CD4-positive, alpha-beta memory T cell (primary cell): ENCODE measurements at regions not wholly inside any gene's neighbourhood (a gene's known extent, or its start where the extent isn't known, plus 50 kb on each side); places are given as distances from the start of the nearest gene placed in this dataset.
A peak's percentile ranks its signal among the peaks of the same experiment; 100 is the strongest.

Experiments used
- CTCF ChIA-PET: fragments of 350-600 bp; sonication (Branson Sonifier 250); formaldehyde crosslinking; loops from one replicate; lab custom pipeline; 2021; ENCODE audit warnings: inconsistent platforms; ENCODE audit not compliant: partially characterized antibody; lab: Charles Lee
- POLR2A ChIA-PET: fragments of 350-600 bp; sonication (Branson Sonifier 250); formaldehyde crosslinking; loops from one replicate; lab custom pipeline; 2021; ENCODE audit not compliant: partially characterized antibody; lab: Charles Lee
- DNase-seq, 5 donors: peaks; one replicate each; pipeline versions ENCODE4 v3.0.0 to v3.0.0-alpha.2; 2020 to 2022; ENCODE audit warnings: mixed read lengths in 1 of 5
- H3K27ac ChIP-seq: one replicate; pipeline ENCODE4 v1.7.0; 2013; ENCODE audit warnings: low read depth, low read length
- H3K27me3 ChIP-seq: 2 replicates; pipeline ENCODE4 v1.7.0; 2013; ENCODE audit warnings: mild to moderate bottlenecking, low read length, moderate library complexity; ENCODE audit not compliant: insufficient read depth
- H3K36me3 ChIP-seq: 2 replicates; pipeline ENCODE4 v1.7.0; 2013; ENCODE audit warnings: mild to moderate bottlenecking, low read length, moderate library complexity; ENCODE audit not compliant: insufficient read depth
- H3K4me1 ChIP-seq: 2 replicates; pipeline ENCODE4 v1.7.0; 2013; ENCODE audit warnings: mild to moderate bottlenecking, low read length, moderate library complexity; ENCODE audit not compliant: insufficient read depth
- H3K4me3 ChIP-seq, 2 donors: one replicate each; pipeline ENCODE4 v1.7.0; 2013; ENCODE audit warnings: low read length in 2 of 2, mild to moderate bottlenecking in 1 of 2
- H3K9me3 ChIP-seq, 2 donors: one replicate each; pipeline ENCODE4 v1.7.0; 2013; ENCODE audit warnings: low read length in 2 of 2, control low read depth in 1 of 2; ENCODE audit not compliant: control insufficient read depth in 1 of 2
- H3K27ac Mint-ChIP-seq, 7 donors: one replicate each; pipeline ENCODE4 v1.8.0; 2020 to 2021; ENCODE audit warnings: mixed read lengths in 7 of 7, mild to moderate bottlenecking in 6 of 7, inconsistent platforms in 3 of 7, moderate library complexity in 3 of 7
- H3K27me3 Mint-ChIP-seq, 2 donors: one replicate each; pipeline ENCODE4 v1.8.0; 2020 to 2021; ENCODE audit warnings: mixed read lengths in 2 of 2
- H3K36me3 Mint-ChIP-seq, 2 donors: one replicate each; pipeline ENCODE4 v1.8.0; 2020 to 2021; ENCODE audit warnings: mixed read lengths in 2 of 2, inconsistent platforms in 1 of 2, mild to moderate bottlenecking in 1 of 2
- H3K4me1 Mint-ChIP-seq, 4 donors: one replicate each; pipeline ENCODE4 v1.8.0; 2020 to 2021; ENCODE audit warnings: mixed read lengths in 4 of 4, mild to moderate bottlenecking in 1 of 4
- H3K4me3 Mint-ChIP-seq, 8 donors: one replicate each; pipeline ENCODE4 v1.8.0; 2020 to 2021; ENCODE audit warnings: mixed read lengths in 8 of 8, mild to moderate bottlenecking in 7 of 8, moderate library complexity in 6 of 8, inconsistent platforms in 3 of 8
- H3K9me3 Mint-ChIP-seq, 8 donors: one replicate each; pipeline ENCODE4 v1.8.0; 2020 to 2021; ENCODE audit warnings: mixed read lengths in 8 of 8, mild to moderate bottlenecking in 5 of 8, inconsistent platforms in 3 of 8, moderate library complexity in 1 of 8
- intact Hi-C: fragments of 100-400 bp; cut with micrococcal nuclease; formaldehyde crosslinking; loops from one replicate; pipeline ENCODE4 v1.15.1; 2023

- H3K27ac Mint-ChIP-seq, result peak overlapping the region; percentile 85 to 97 (median 94)
- H3K36me3 ChIP-seq, result no peaks in the 10 kb centered on the region
- H3K27me3 Mint-ChIP-seq, result no peaks in the 10 kb centered on the region
- peak overlapping the region; percentile 92 to 99 (median 98) for H3K4me3 Mint-ChIP-seq
- no peaks in the 10 kb centered on the region for H3K27me3 ChIP-seq
- peaks cover 28 to 54% (median 40%) of the 10 kb centered on the region in 4 donors for H3K4me1 Mint-ChIP-seq
- POLR2A ChIA-PET, result interaction anchor here (0.6 to 4.0 kb wide), 40 partner anchors 9 to 1642 kb away, joined by 3 to 94 read pairs (median 6); partner anchors contain the start of gene HMGN4
- intact Hi-C loops, result loop anchor here (1.0 to 2.0 kb wide), 9 partner anchors 10 to 78 kb away; a partner anchor contains a TSS
- CTCF ChIA-PET, result interaction anchor here (0.7 to 3.5 kb wide), 25 partner anchors 9 to 345 kb away, joined by 3 to 25 read pairs (median 6); partner anchors contain the start of gene ABT1
- H3K4me3 ChIP-seq, result peak overlapping the region; percentile 86 to 88
- peak; percentile 58 to 69 (median 66) for DNase-seq
- peaks cover 0 to 2% (median 0%) of the 10 kb centered on the region in 8 donors for H3K9me3 Mint-ChIP-seq
- H3K9me3 ChIP-seq, result no peaks in the 10 kb centered on the region
- H3K4me1 ChIP-seq, result peaks cover 25% of the 10 kb centered on the region
- H3K36me3 Mint-ChIP-seq, result peaks cover 0 to 13% of the 10 kb centered on the region in 2 donors
- peak overlapping the region; percentile 66 for H3K27ac ChIP-seq
Measured at GRCh38 chr6:26250698-26251044, 114.3 kb upstream of the BTN3A2 start.

- intact Hi-C loops, result loop anchor here (1.0 to 2.0 kb wide), 3 partner anchors 27 to 61 kb away; a partner anchor contains a TSS
- ChIA-PET CTCF (interaction anchor here (1.0 to 3.5 kb wide), 16 partner anchors 8 to 344 kb away, joined by 3 to 25 read pairs (median 7); partner anchors contain the start of gene ABT1), POLR2A (interaction anchor here (0.6 to 4.0 kb wide), 34 partner anchors 8 to 1889 kb away, joined by 3 to 94 read pairs (median 6); partner anchors contain the start of genes HMGN4 and TRIM38)
- Histone ChIP-seq H3K27ac (peak overlapping the region; percentile 66), H3K4me1 (peaks cover 25% of the 10 kb centered on the region), H3K27me3 (no peaks in the 10 kb centered on the region), H3K9me3 (no peaks in the 10 kb centered on the region), H3K4me3 (peak overlapping the region; percentile 66 to 88), H3K36me3 (no peaks in the 10 kb centered on the region)
- Mint-ChIP-seq H3K27ac (peak overlapping the region; percentile 84 to 97 (median 94)), H3K27me3 (no peaks in the 10 kb centered on the region), H3K36me3 (peaks cover 0 to 13% of the 10 kb centered on the region in 2 donors), H3K9me3 (peaks cover 0 to 2% (median 0%) of the 10 kb centered on the region in 8 donors), H3K4me1 (peaks cover 28 to 54% (median 40%) of the 10 kb centered on the region in 4 donors), H3K4me3 (peak overlapping the region; percentile 92 to 99 (median 98))
- peak; percentile 66 to 76 (median 74) for DNase-seq
Measured at GRCh38 chr6:26251354-26252076, 113.5 kb upstream of the BTN3A2 start.

- H3K27me3 Mint-ChIP-seq, result no peaks in the 10 kb centered on the region
- peak overlapping the region; percentile 84 to 97 (median 94) for H3K27ac Mint-ChIP-seq
- peak overlapping the region; percentile 92 to 99 (median 98) for H3K4me3 Mint-ChIP-seq
- H3K4me1 Mint-ChIP-seq, result peaks cover 28 to 54% (median 40%) of the 10 kb centered on the region in 4 donors
- ChIA-PET CTCF (interaction anchor here (1.0 to 3.3 kb wide), 7 partner anchors 8 to 344 kb away, joined by 3 to 25 read pairs (median 6); partner anchors contain the start of gene ABT1), POLR2A (interaction anchor here (0.6 to 4.0 kb wide), 18 partner anchors 11 to 1889 kb away, joined by 3 to 94 read pairs (median 6); partner anchors contain the start of genes HMGN4 and TRIM38)
- intact Hi-C loops, result no loop called here
- Histone ChIP-seq H3K4me3 (peak overlapping the region; percentile 66 to 88), H3K27ac (peak overlapping the region; percentile 66), H3K27me3 (no peaks in the 10 kb centered on the region), H3K4me1 (peaks cover 25% of the 10 kb centered on the region), H3K9me3 (no peaks in the 10 kb centered on the region), H3K36me3 (no peaks in the 10 kb centered on the region)
- H3K36me3 Mint-ChIP-seq, result peaks cover 0 to 13% of the 10 kb centered on the region in 2 donors
- H3K9me3 Mint-ChIP-seq, result peaks cover 0 to 2% (median 0%) of the 10 kb centered on the region in 8 donors
- peak in 1 of 5 donors; percentile 22 for DNase-seq
Measured at GRCh38 chr6:26252077-26252472, 112.9 kb upstream of the BTN3A2 start.

GRCh38 chr6:26254724-26255123 lies 110.3 kb upstream of the BTN3A2 start:
- no peak overlapping the region for H3K4me3 Mint-ChIP-seq
- intact Hi-C loops, result no loop called here
- Histone ChIP-seq H3K27ac (no peak overlapping the region), H3K27me3 (no peaks in the 10 kb centered on the region), H3K4me3 (no peak overlapping the region), H3K36me3 (no peaks in the 10 kb centered on the region), H3K4me1 (peaks cover 16% of the 10 kb centered on the region), H3K9me3 (no peaks in the 10 kb centered on the region)
- no peaks in the 10 kb centered on the region for H3K27me3 Mint-ChIP-seq
- CTCF ChIA-PET, result no interaction called here
- H3K4me1 Mint-ChIP-seq, result peaks cover 23 to 48% (median 30%) of the 10 kb centered on the region in 4 donors
- H3K27ac Mint-ChIP-seq, result no peak overlapping the region
- peaks cover 0 to 13% of the 10 kb centered on the region in 2 donors for H3K36me3 Mint-ChIP-seq
- H3K9me3 Mint-ChIP-seq, result peaks cover 0 to 2% (median 0%) of the 10 kb centered on the region in 8 donors
- POLR2A ChIA-PET, result interaction anchor here (1.5 kb wide), 1 partner anchor 19 kb away, joined by 4 read pairs; no protein-coding TSS in a partner anchor
- DNase-seq, result no peak

GRCh38 chr6:26257272-26257671 lies 107.7 kb upstream of the BTN3A2 start:
- ChIA-PET CTCF (interaction anchor here (0.7 to 2.8 kb wide), 5 partner anchors 9 to 42 kb away, joined by 3 to 12 read pairs (median 5); a partner anchor contains a TSS), POLR2A (interaction anchor here (0.9 to 2.3 kb wide), 4 partner anchors 13 to 41 kb away, joined by 3 to 8 read pairs (median 6); a partner anchor contains a TSS)
- intact Hi-C loops, result no loop called here

GRCh38 chr6:26258212-26258977 lies 106.6 kb upstream of the BTN3A2 start:
- H3K4me1 Mint-ChIP-seq, result peaks cover 0 to 11% (median 2%) of the 10 kb centered on the region in 4 donors
- no peaks in the 10 kb centered on the region for H3K36me3 Mint-ChIP-seq
- no peaks in the 10 kb centered on the region for H3K27me3 ChIP-seq
- DNase-seq, result no peak
- H3K9me3 ChIP-seq, result no peaks in the 10 kb centered on the region
- no peak overlapping the region for H3K4me3 ChIP-seq
- peaks cover 3% of the 10 kb centered on the region for H3K4me1 ChIP-seq
- no peaks in the 10 kb centered on the region for H3K9me3 Mint-ChIP-seq
- ChIA-PET CTCF (interaction anchor here (0.6 to 2.8 kb wide), 6 partner anchors 8 to 43 kb away, joined by 3 to 12 read pairs (median 3); a partner anchor contains a TSS), POLR2A (interaction anchor here (1.3 to 2.3 kb wide), 5 partner anchors 8 to 42 kb away, joined by 3 to 8 read pairs (median 6); a partner anchor contains a TSS)
- H3K27me3 Mint-ChIP-seq, result no peaks in the 10 kb centered on the region
- H3K4me3 Mint-ChIP-seq, result no peak overlapping the region
- no peaks in the 10 kb centered on the region for H3K36me3 ChIP-seq
- H3K27ac Mint-ChIP-seq, result no peak overlapping the region
- H3K27ac ChIP-seq, result no peak overlapping the region
- intact Hi-C loops, result no loop called here

More at GRCh38 chr6:26257272-26257671, 107.7 kb upstream of the BTN3A2 start:
- Histone ChIP-seq H3K4me1 (peaks cover 14% of the 10 kb centered on the region), H3K9me3 (no peaks in the 10 kb centered on the region), H3K36me3 (no peaks in the 10 kb centered on the region), H3K27ac (no peak overlapping the region), H3K4me3 (no peak overlapping the region), H3K27me3 (no peaks in the 10 kb centered on the region)
- H3K27ac Mint-ChIP-seq, result no peak overlapping the region
- H3K9me3 Mint-ChIP-seq, result no peaks in the 10 kb centered on the region
- H3K4me3 Mint-ChIP-seq, result no peak overlapping the region
- H3K4me1 Mint-ChIP-seq, result peaks cover 10 to 22% (median 12%) of the 10 kb centered on the region in 4 donors
- no peaks in the 10 kb centered on the region for H3K27me3 Mint-ChIP-seq
- no peaks in the 10 kb centered on the region for H3K36me3 Mint-ChIP-seq
- DNase-seq, result no peak
